ENCODE measurements at regions not wholly inside any gene's neighbourhood (a gene's known extent, or its start where the extent isn't known, plus 50 kb on each side); places are given as distances from the start of the nearest gene placed in this dataset.

GRCh38 chr1:93801471-93801870 is 77.5 kb downstream of the DNTTIP2 start:
- H3K27me3 ChIP-seq (ENCODE audit: control insufficient read depth, insufficient read depth, low read length): no peaks in the 10 kb centered on the region
- H3K4me3 ChIP-seq (ENCODE audit: low read depth, low read length): no peak overlapping the region
- H3K9me3 ChIP-seq (ENCODE audit: control insufficient read depth, insufficient read depth, low read length): no peaks in the 10 kb centered on the region
- H3K4me1 ChIP-seq (ENCODE audit: control insufficient read depth, insufficient read depth, low read length): no peaks in the 10 kb centered on the region
- no peaks in the 10 kb centered on the region for H3K36me3 ChIP-seq (ENCODE audit: control insufficient read depth, insufficient read depth, low read length)
- H3K27ac ChIP-seq (ENCODE audit: low read depth, low read length): no peak overlapping the region
- H3K9ac ChIP-seq (ENCODE audit: low read depth, low read length): no peak overlapping the region

DNA sequence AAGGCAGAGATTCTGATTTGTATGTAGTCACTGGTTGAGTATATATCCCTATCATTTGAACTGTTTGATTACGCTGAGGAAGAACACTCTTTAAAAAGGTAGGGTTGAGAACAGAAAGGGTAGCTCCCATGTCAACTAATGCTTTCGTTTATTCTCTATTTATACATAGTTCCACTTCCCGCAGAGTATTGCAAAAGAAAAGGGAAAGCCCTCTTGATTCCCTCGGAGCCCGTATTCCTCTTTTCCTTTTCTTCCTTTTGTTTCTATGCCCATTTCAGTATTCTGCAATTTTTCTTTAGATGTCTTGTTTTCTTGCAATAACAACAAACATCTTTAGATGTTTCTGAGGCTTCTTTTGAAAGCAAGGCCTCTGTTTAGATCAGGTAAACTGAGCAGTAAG is 78.2 kb downstream of the DNTTIP2 start:
- no peak overlapping the region for H3K4me3 ChIP-seq (ENCODE audit: low read depth, low read length)
- no peaks in the 10 kb centered on the region for H3K36me3 ChIP-seq (ENCODE audit: control insufficient read depth, insufficient read depth, low read length)
- no peaks in the 10 kb centered on the region for H3K9me3 ChIP-seq (ENCODE audit: control insufficient read depth, insufficient read depth, low read length)
- H3K27ac ChIP-seq (ENCODE audit: low read depth, low read length): no peak overlapping the region
- H3K27me3 ChIP-seq (ENCODE audit: control insufficient read depth, insufficient read depth, low read length): no peaks in the 10 kb centered on the region
- no peak overlapping the region for H3K9ac ChIP-seq (ENCODE audit: low read depth, low read length)
- no peaks in the 10 kb centered on the region for H3K4me1 ChIP-seq (ENCODE audit: control insufficient read depth, insufficient read depth, low read length)

- no peaks in the 10 kb centered on the region for H3K36me3 ChIP-seq (ENCODE audit: control insufficient read depth, insufficient read depth, low read length)
- H3K27me3 ChIP-seq (ENCODE audit: control insufficient read depth, insufficient read depth, low read length): no peaks in the 10 kb centered on the region
- H3K9ac ChIP-seq (ENCODE audit: low read depth, low read length): no peak overlapping the region
- no peaks in the 10 kb centered on the region for H3K4me1 ChIP-seq (ENCODE audit: control insufficient read depth, insufficient read depth, low read length)
- H3K9me3 ChIP-seq (ENCODE audit: control insufficient read depth, insufficient read depth, low read length): no peaks in the 10 kb centered on the region
- H3K4me3 ChIP-seq (ENCODE audit: low read depth, low read length): no peak overlapping the region
- H3K27ac ChIP-seq (ENCODE audit: low read depth, low read length): no peak overlapping the region
Observed at GRCh38 chr1:93798291-93798690, 80.7 kb downstream of the DNTTIP2 start.

DNA sequence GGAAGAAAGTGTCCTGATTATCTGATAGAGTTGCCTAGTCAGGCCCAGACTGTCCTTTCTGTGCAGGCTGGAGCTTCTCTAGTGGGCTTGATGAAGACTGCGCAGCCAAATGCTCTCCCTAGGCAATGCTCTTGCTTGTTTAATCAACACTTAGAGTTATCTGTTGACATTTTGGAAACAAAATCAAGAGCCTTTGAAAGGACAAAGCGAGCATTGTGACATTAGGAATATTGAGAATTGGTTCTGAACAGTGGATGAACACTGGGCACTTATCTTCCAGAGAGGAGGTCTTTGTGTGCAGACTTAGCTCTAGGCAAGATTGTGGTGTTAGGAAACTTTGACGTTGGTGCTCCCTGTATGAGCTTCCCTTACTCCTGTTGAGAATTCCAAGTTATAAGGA is 94.5 kb downstream of the DNTTIP2 start:
- no peaks in the 10 kb centered on the region for H3K9me3 ChIP-seq (ENCODE audit: control insufficient read depth, insufficient read depth, low read length)

GRCh38 chr1:93783876-93784275 is 95.1 kb downstream of the DNTTIP2 start:
- H3K9ac ChIP-seq (ENCODE audit: low read depth, low read length): no peak overlapping the region
- H3K4me1 ChIP-seq (ENCODE audit: control insufficient read depth, insufficient read depth, low read length): peaks cover 9% of the 10 kb centered on the region; the same call in 1 of the 2 replicates
- no peaks in the 10 kb centered on the region for H3K36me3 ChIP-seq (ENCODE audit: control insufficient read depth, insufficient read depth, low read length)
- H3K27ac ChIP-seq (ENCODE audit: low read depth, low read length): no peak overlapping the region
- H3K4me3 ChIP-seq (ENCODE audit: low read depth, low read length): no peak overlapping the region
- no peaks in the 10 kb centered on the region for H3K9me3 ChIP-seq (ENCODE audit: control insufficient read depth, insufficient read depth, low read length)
- no peaks in the 10 kb centered on the region for H3K27me3 ChIP-seq (ENCODE audit: control insufficient read depth, insufficient read depth, low read length)

More for the DNA sequence above, 94.5 kb downstream of the DNTTIP2 start:
- peaks cover 8% of the 10 kb centered on the region; the same call in 1 of the 2 replicates for H3K4me1 ChIP-seq (ENCODE audit: control insufficient read depth, insufficient read depth, low read length)
- H3K36me3 ChIP-seq (ENCODE audit: control insufficient read depth, insufficient read depth, low read length): no peaks in the 10 kb centered on the region
- H3K4me3 ChIP-seq (ENCODE audit: low read depth, low read length): no peak overlapping the region
- H3K27me3 ChIP-seq (ENCODE audit: control insufficient read depth, insufficient read depth, low read length): no peaks in the 10 kb centered on the region
- no peak overlapping the region for H3K27ac ChIP-seq (ENCODE audit: low read depth, low read length)
- no peak overlapping the region for H3K9ac ChIP-seq (ENCODE audit: low read depth, low read length)

GRCh38 chr1:93779540-93780165 is 98.0 kb upstream of the BCAR3 start:
- Histone ChIP-seq H3K9me3 (ENCODE audit: control insufficient read depth, insufficient read depth, low read length) (no peaks in the 10 kb centered on the region), H3K27ac (ENCODE audit: low read depth, low read length) (peak overlapping the region; percentile 62), H3K9ac (ENCODE audit: low read depth, low read length) (no peak overlapping the region), H3K36me3 (ENCODE audit: control insufficient read depth, insufficient read depth, low read length) (no peaks in the 10 kb centered on the region), H3K4me1 (ENCODE audit: control insufficient read depth, insufficient read depth, low read length) (peaks cover 12% of the 10 kb centered on the region; the same call in 1 of the 2 replicates), H3K27me3 (ENCODE audit: control insufficient read depth, insufficient read depth, low read length) (no peaks in the 10 kb centered on the region), H3K4me3 (ENCODE audit: low read depth, low read length) (no peak overlapping the region)

GRCh38 chr1:93778457-93778856 is 96.8 kb upstream of the BCAR3 start:
- Histone ChIP-seq H3K4me1 (ENCODE audit: control insufficient read depth, insufficient read depth, low read length) (peaks cover 12% of the 10 kb centered on the region; the same call in 1 of the 2 replicates), H3K4me3 (ENCODE audit: low read depth, low read length) (no peak overlapping the region), H3K27ac (ENCODE audit: low read depth, low read length) (no peak overlapping the region), H3K27me3 (ENCODE audit: control insufficient read depth, insufficient read depth, low read length) (no peaks in the 10 kb centered on the region), H3K9me3 (ENCODE audit: control insufficient read depth, insufficient read depth, low read length) (no peaks in the 10 kb centered on the region), H3K9ac (ENCODE audit: low read depth, low read length) (no peak overlapping the region), H3K36me3 (ENCODE audit: control insufficient read depth, insufficient read depth, low read length) (no peaks in the 10 kb centered on the region)

DNA sequence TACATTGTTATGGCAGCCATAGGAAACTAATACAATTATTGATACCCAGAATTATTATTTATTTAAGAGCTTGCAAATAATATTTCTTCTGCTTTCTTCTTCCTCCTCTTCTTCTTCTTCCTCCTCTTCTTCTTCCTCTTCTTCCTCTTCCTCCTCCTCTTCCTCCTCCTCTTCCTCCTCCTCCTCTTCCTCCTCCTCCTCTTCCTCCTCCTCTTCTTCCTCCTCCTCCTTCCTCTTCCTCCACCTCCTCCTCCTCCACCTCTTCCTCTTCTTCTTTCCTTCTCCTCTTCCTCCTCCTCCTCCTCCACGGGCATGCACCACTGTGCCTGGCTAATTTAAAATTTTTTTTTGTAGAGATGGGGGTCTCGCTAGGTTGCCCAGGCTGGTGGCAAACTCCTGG is 95.6 kb upstream of the BCAR3 start:
- Histone ChIP-seq H3K4me3 (ENCODE audit: low read depth, low read length) (no peak overlapping the region), H3K27ac (ENCODE audit: low read depth, low read length) (no peak overlapping the region), H3K9me3 (ENCODE audit: control insufficient read depth, insufficient read depth, low read length) (no peaks in the 10 kb centered on the region), H3K27me3 (ENCODE audit: control insufficient read depth, insufficient read depth, low read length) (no peaks in the 10 kb centered on the region), H3K36me3 (ENCODE audit: control insufficient read depth, insufficient read depth, low read length) (no peaks in the 10 kb centered on the region), H3K9ac (ENCODE audit: low read depth, low read length) (no peak overlapping the region), H3K4me1 (ENCODE audit: control insufficient read depth, insufficient read depth, low read length) (peaks cover 12% of the 10 kb centered on the region; the same call in 1 of the 2 replicates)

- Histone ChIP-seq H3K27me3 (ENCODE audit: control insufficient read depth, insufficient read depth, low read length) (no peaks in the 10 kb centered on the region), H3K36me3 (ENCODE audit: control insufficient read depth, insufficient read depth, low read length) (no peaks in the 10 kb centered on the region), H3K4me3 (ENCODE audit: low read depth, low read length) (no peak overlapping the region), H3K4me1 (ENCODE audit: control insufficient read depth, insufficient read depth, low read length) (peaks cover 12% of the 10 kb centered on the region; the same call in 1 of the 2 replicates), H3K9ac (ENCODE audit: low read depth, low read length) (no peak overlapping the region), H3K9me3 (ENCODE audit: control insufficient read depth, insufficient read depth, low read length) (no peaks in the 10 kb centered on the region), H3K27ac (ENCODE audit: low read depth, low read length) (no peak overlapping the region)
Observed at GRCh38 chr1:93776728-93777127, 95.1 kb upstream of the BCAR3 start.

DNA sequence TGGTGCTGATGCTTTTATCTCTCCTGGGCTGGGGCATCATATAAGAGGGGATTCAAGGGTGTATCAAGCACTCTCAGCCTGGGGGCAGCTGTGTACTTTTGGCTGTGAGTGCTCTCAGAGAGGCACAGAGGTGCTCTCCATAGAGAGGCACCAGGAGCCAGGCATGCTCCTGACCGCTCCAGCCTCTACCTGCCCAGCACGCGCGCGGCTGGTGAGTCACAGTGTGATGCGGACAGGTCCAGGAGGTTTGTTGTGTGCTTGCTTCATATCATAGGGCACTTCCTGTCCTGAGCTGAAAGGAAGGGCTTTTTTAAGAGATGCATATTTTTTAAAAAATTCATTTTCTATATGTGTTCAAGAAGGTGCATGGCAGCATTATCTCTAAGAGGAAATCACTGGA is 93.6 kb upstream of the BCAR3 start:
- no peak overlapping the region for H3K4me3 ChIP-seq (ENCODE audit: low read depth, low read length)
- H3K9ac ChIP-seq (ENCODE audit: low read depth, low read length): no peak overlapping the region
- H3K27me3 ChIP-seq (ENCODE audit: control insufficient read depth, insufficient read depth, low read length): no peaks in the 10 kb centered on the region
- H3K4me1 ChIP-seq (ENCODE audit: control insufficient read depth, insufficient read depth, low read length): peaks cover 11% of the 10 kb centered on the region; the same call in 1 of the 2 replicates
- H3K36me3 ChIP-seq (ENCODE audit: control insufficient read depth, insufficient read depth, low read length): no peaks in the 10 kb centered on the region
- H3K9me3 ChIP-seq (ENCODE audit: control insufficient read depth, insufficient read depth, low read length): no peaks in the 10 kb centered on the region
- H3K27ac ChIP-seq (ENCODE audit: low read depth, low read length): no peak overlapping the region

DNA sequence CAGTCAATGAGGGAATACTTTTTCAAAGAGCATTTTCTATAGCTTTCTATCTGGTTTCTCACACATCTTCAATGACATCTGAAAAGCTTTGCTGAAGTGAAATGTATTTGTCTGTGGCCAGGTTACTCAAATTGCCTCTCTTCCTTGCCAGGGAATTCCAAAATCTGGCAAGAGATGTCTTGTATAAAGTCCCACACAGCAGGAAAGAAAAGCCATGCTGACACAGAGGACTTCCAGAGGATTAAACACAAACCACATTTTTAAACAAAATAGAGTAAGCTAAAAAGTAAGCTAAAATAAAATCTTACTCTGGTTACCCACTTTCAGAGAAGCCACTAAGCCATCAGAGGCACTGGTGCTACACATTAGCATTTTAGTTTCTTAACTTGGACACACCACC is 93.1 kb upstream of the BCAR3 start:
- no peaks in the 10 kb centered on the region for H3K9me3 ChIP-seq (ENCODE audit: control insufficient read depth, insufficient read depth, low read length)
- no peak overlapping the region for H3K27ac ChIP-seq (ENCODE audit: low read depth, low read length)
- H3K9ac ChIP-seq (ENCODE audit: low read depth, low read length): no peak overlapping the region
- no peak overlapping the region for H3K4me3 ChIP-seq (ENCODE audit: low read depth, low read length)
- H3K36me3 ChIP-seq (ENCODE audit: control insufficient read depth, insufficient read depth, low read length): no peaks in the 10 kb centered on the region
- no peaks in the 10 kb centered on the region for H3K27me3 ChIP-seq (ENCODE audit: control insufficient read depth, insufficient read depth, low read length)
- peaks cover 7% of the 10 kb centered on the region for H3K4me1 ChIP-seq (ENCODE audit: control insufficient read depth, insufficient read depth, low read length)
